ENCODE measurements at regions not wholly inside any gene's neighbourhood (a gene's known extent, or its start where the extent isn't known, plus 50 kb on each side); places are given as distances from the start of the nearest gene placed in this dataset.

DNA sequence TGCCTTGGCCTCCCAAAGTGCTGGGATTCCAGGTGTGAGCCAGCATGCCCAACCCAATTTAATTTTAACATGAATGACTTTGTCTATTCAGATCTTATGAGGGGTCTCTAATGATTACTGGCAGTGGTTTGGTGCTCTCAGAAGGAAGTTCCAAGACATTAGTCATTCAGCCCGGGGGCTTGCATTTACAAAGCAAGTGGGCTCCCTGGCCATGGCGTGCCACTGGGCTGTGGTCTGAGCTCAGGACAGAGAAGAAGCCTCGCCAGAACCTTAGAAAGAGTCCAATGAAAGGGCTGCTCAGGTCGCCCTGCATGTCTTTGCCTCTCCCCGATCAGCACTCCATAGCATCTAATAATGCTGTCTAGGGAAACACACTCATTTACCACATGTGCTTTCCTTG, 182.6 kb upstream of the CHAC2 start:
- Histone ChIP-seq H4K20me1 (ENCODE audit: insufficient read depth) (no peaks in the 10 kb centered on the region), H3F3A (ENCODE audit: insufficient read depth) (no peaks in the 10 kb centered on the region), H3K9me3 (ENCODE audit: low read depth) (no peaks in the 10 kb centered on the region), H3K79me2 (ENCODE audit: insufficient read depth) (no peaks in the 10 kb centered on the region), H3K9ac (no peak overlapping the region), H3K36me3 (ENCODE audit: low read depth) (no peaks in the 10 kb centered on the region), H3K4me3 (no peak overlapping the region), H3K9me2 (ENCODE audit: insufficient read depth) (no peaks in the 10 kb centered on the region), H3K27me3 (replicated peaks; ENCODE audit: insufficient read depth) (peaks cover 9% of the 10 kb centered on the region), H2AFZ (no peak overlapping the region), H3K4me2 (ENCODE audit: unreplicated experiment) (no peak overlapping the region), H3K4me1 (ENCODE audit: insufficient read depth) (no peaks in the 10 kb centered on the region), H3K27ac (no peak overlapping the region)
- in situ Hi-C loops (cut with MboI), result no loop called here
- no peak for DNase-seq
- TF ChIP-seq EZH2 (IDR thresholded peaks at IDR 0.05; ENCODE audit: insufficient read depth, poor library complexity, severe bottlenecking) (no peak), EZH2phosphoT487 (IDR thresholded peaks at IDR 0.05; ENCODE audit: insufficient read depth, low read depth) (no peak)
- 27 to 32% methylated on average over 5 of the region's 5 CpGs for WGBS, 2 experiments (ENCODE audit: low coverage in 1 of 2, low lambda C conversion rate in 2 of 2, missing lambda C conversion rate in 2 of 2)

DNA sequence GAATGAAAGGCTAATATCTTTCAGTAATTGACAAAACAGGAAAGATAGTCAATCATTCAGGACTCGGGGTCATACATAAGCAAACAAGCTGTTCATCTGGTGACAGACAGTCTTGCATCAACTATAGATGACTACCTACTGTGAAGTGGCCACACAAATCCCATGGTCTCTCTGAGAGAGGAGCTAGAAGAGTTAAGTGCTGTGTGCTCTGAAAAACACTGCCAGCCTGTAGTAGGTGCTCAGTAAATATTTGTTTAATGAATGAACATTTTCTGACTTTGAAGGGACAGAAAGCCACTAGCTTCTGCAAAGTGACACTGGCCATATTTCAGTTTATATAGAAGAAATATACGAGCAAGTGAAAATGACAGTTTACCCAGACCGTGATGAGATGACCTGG, 184.0 kb upstream of the CHAC2 start:
- Histone ChIP-seq H3K9me3 (ENCODE audit: low read depth) (no peaks in the 10 kb centered on the region), H2AFZ (no peak overlapping the region), H3F3A (ENCODE audit: insufficient read depth) (no peaks in the 10 kb centered on the region), H3K9me2 (ENCODE audit: insufficient read depth) (no peaks in the 10 kb centered on the region), H3K4me1 (ENCODE audit: insufficient read depth) (no peaks in the 10 kb centered on the region), H3K4me2 (ENCODE audit: unreplicated experiment) (no peak overlapping the region), H3K27ac (no peak overlapping the region), H3K79me2 (ENCODE audit: insufficient read depth) (no peaks in the 10 kb centered on the region), H3K27me3 (replicated peaks; ENCODE audit: insufficient read depth) (peaks cover 9% of the 10 kb centered on the region), H3K4me3 (no peak overlapping the region), H4K20me1 (ENCODE audit: insufficient read depth) (no peaks in the 10 kb centered on the region), H3K9ac (no peak overlapping the region), H3K36me3 (ENCODE audit: low read depth) (no peaks in the 10 kb centered on the region)
- DNase-seq, result no peak
- TF ChIP-seq EZH2phosphoT487 (IDR thresholded peaks at IDR 0.05; ENCODE audit: insufficient read depth, low read depth), result no peak
- no peak for TF ChIP-seq EZH2 (IDR thresholded peaks at IDR 0.05; ENCODE audit: insufficient read depth, poor library complexity, severe bottlenecking)
- in situ Hi-C loops (cut with MboI), result no loop called here
- 40 to 45% methylated on average over 3 of the region's 3 CpGs for WGBS, 2 experiments (ENCODE audit: low coverage in 1 of 2, low lambda C conversion rate in 2 of 2, missing lambda C conversion rate in 2 of 2)

DNA sequence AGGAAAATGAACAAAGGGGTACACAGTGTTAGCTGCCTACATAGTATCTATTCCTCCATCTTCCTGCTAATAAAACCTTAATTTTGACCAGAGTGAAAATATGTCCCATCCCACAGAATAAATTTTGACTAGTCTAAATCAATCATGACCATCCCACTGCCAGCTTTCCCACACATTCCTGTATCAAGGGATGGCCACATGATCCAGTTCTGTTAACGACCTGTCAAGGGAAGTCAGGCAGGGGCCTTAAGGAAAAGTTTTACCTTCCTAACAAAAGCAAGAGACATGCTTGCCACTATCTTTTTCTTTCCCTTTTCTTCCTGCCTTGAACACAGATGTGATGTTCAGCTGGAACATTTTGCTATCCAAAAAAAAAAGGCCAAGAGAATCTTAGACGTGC, 185.0 kb upstream of the CHAC2 start:
- DNase-seq, result no peak
- in situ Hi-C loops (cut with MboI), result no loop called here
- peaks cover 9% of the 10 kb centered on the region for H3K27me3 ChIP-seq (replicated peaks; ENCODE audit: insufficient read depth)
- no peak overlapping the region for H3K4me3 ChIP-seq
- H3K9ac ChIP-seq, result no peak overlapping the region
- no peaks in the 10 kb centered on the region for H3K9me2 ChIP-seq (ENCODE audit: insufficient read depth)
- H3F3A ChIP-seq (ENCODE audit: insufficient read depth), result no peaks in the 10 kb centered on the region
- no peaks in the 10 kb centered on the region for H3K79me2 ChIP-seq (ENCODE audit: insufficient read depth)
- H2AFZ ChIP-seq, result no peak overlapping the region
- H4K20me1 ChIP-seq (ENCODE audit: insufficient read depth), result no peaks in the 10 kb centered on the region
- WGBS, 2 experiments (ENCODE audit: low coverage in 1 of 2, low lambda C conversion rate in 2 of 2, missing lambda C conversion rate in 2 of 2), result 2 to 15% methylated on average over 2 of the region's 2 CpGs
- no peaks in the 10 kb centered on the region for H3K4me1 ChIP-seq (ENCODE audit: insufficient read depth)
- TF ChIP-seq EZH2phosphoT487 (IDR thresholded peaks at IDR 0.05; ENCODE audit: insufficient read depth, low read depth), result no peak
- TF ChIP-seq EZH2 (IDR thresholded peaks at IDR 0.05; ENCODE audit: insufficient read depth, poor library complexity, severe bottlenecking), result no peak
- no peaks in the 10 kb centered on the region for H3K36me3 ChIP-seq (ENCODE audit: low read depth)
- H3K4me2 ChIP-seq (ENCODE audit: unreplicated experiment), result no peak overlapping the region
- no peaks in the 10 kb centered on the region for H3K9me3 ChIP-seq (ENCODE audit: low read depth)
- no peak overlapping the region for H3K27ac ChIP-seq

DNA sequence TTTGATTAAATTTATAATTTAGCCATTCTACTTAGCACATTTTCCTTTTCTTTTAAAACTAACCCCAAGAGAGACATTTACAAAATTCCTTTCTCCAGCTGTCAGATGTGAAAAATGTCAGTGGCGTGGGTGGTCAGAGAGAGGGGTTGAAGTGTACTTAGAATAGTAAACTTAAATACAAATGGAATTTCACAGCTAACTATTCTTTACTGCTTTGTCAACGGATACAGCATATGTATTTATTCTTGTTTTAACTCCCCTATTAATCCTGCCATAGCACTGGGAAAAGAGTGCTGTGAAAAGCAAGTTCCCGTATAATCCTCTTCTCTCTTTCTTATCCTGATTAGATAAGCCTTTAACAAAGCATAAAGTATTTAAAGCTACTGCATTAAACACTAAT, 191.4 kb upstream of the CHAC2 start:
- no peak for DNase-seq
- no peaks in the 10 kb centered on the region for H3K79me2 ChIP-seq (ENCODE audit: insufficient read depth)
- WGBS, 2 experiments (ENCODE audit: low coverage in 1 of 2, low lambda C conversion rate in 2 of 2, missing lambda C conversion rate in 2 of 2), result 39 to 48% methylated on average over 3 of the region's 3 CpGs
- no peaks in the 10 kb centered on the region for H3K9me2 ChIP-seq (ENCODE audit: insufficient read depth)
- H3K4me3 ChIP-seq, result no peak overlapping the region
- H3K9me3 ChIP-seq (ENCODE audit: low read depth), result no peaks in the 10 kb centered on the region
- no peaks in the 10 kb centered on the region for H3K36me3 ChIP-seq (ENCODE audit: low read depth)
- H3F3A ChIP-seq (ENCODE audit: insufficient read depth), result no peaks in the 10 kb centered on the region
- no peak overlapping the region for H3K9ac ChIP-seq
- H4K20me1 ChIP-seq (ENCODE audit: insufficient read depth), result no peaks in the 10 kb centered on the region
- no peak overlapping the region for H3K4me2 ChIP-seq (ENCODE audit: unreplicated experiment)
- in situ Hi-C loops (cut with MboI), result no loop called here
- TF ChIP-seq EZH2phosphoT487 (IDR thresholded peaks at IDR 0.05; ENCODE audit: insufficient read depth, low read depth), result no peak
- TF ChIP-seq EZH2 (IDR thresholded peaks at IDR 0.05; ENCODE audit: insufficient read depth, poor library complexity, severe bottlenecking), result no peak
- H2AFZ ChIP-seq, result no peak overlapping the region
- peaks cover 17% of the 10 kb centered on the region for H3K27me3 ChIP-seq (replicated peaks; ENCODE audit: insufficient read depth)
- H3K27ac ChIP-seq, result no peak overlapping the region
- no peaks in the 10 kb centered on the region for H3K4me1 ChIP-seq (ENCODE audit: insufficient read depth)

DNA sequence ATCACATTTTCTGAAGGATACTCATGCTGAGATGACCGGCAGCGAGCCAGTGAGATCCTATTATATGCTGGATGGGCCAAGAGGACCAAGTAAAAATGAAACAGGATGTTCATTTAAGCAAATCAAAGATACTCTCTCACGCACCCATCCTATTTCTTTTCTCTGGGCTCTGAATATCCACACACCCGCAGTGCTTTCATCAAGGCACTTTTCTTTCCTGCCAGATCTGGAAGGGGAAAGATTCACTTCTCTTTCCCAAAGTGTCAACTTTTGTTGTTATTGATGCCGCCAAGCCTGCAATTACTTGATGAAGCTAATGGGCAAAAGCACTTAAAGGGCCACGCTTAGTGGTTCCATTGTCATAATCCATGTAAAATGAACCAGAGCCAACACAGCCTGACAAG, 191.9 kb upstream of the CHAC2 start:
- no peak overlapping the region for H3K9ac ChIP-seq
- no peak overlapping the region for H3K27ac ChIP-seq
- in situ Hi-C loops (cut with MboI), result no loop called here
- no peaks in the 10 kb centered on the region for H3K9me2 ChIP-seq (ENCODE audit: insufficient read depth)
- no peaks in the 10 kb centered on the region for H3K9me3 ChIP-seq (ENCODE audit: low read depth)
- DNase-seq, result no peak
- H4K20me1 ChIP-seq (ENCODE audit: insufficient read depth), result no peaks in the 10 kb centered on the region
- H3K79me2 ChIP-seq (ENCODE audit: insufficient read depth), result no peaks in the 10 kb centered on the region
- no peak overlapping the region for H3K4me2 ChIP-seq (ENCODE audit: unreplicated experiment)
- H3K36me3 ChIP-seq (ENCODE audit: low read depth), result no peaks in the 10 kb centered on the region
- H2AFZ ChIP-seq, result no peak overlapping the region
- H3F3A ChIP-seq (ENCODE audit: insufficient read depth), result no peaks in the 10 kb centered on the region
- 53 to 62% methylated on average over 6 of the region's 6 CpGs for WGBS, 2 experiments (ENCODE audit: low coverage in 1 of 2, low lambda C conversion rate in 2 of 2, missing lambda C conversion rate in 2 of 2)
- H3K4me1 ChIP-seq (ENCODE audit: insufficient read depth), result no peaks in the 10 kb centered on the region
- H3K27me3 ChIP-seq (replicated peaks; ENCODE audit: insufficient read depth), result peaks cover 13% of the 10 kb centered on the region; the same call in 1 of the 2 replicates
- H3K4me3 ChIP-seq, result no peak overlapping the region
- TF ChIP-seq EZH2phosphoT487 (IDR thresholded peaks at IDR 0.05; ENCODE audit: insufficient read depth, low read depth), result no peak
- TF ChIP-seq EZH2 (IDR thresholded peaks at IDR 0.05; ENCODE audit: insufficient read depth, poor library complexity, severe bottlenecking), result no peak

All from GM23248 (cell line).